ENCODE measurements at regions not wholly inside any gene's neighbourhood (a gene's known extent, or its start where the extent isn't known, plus 50 kb on each side); places are given as distances from the start of the nearest gene placed in this dataset.

DNA sequence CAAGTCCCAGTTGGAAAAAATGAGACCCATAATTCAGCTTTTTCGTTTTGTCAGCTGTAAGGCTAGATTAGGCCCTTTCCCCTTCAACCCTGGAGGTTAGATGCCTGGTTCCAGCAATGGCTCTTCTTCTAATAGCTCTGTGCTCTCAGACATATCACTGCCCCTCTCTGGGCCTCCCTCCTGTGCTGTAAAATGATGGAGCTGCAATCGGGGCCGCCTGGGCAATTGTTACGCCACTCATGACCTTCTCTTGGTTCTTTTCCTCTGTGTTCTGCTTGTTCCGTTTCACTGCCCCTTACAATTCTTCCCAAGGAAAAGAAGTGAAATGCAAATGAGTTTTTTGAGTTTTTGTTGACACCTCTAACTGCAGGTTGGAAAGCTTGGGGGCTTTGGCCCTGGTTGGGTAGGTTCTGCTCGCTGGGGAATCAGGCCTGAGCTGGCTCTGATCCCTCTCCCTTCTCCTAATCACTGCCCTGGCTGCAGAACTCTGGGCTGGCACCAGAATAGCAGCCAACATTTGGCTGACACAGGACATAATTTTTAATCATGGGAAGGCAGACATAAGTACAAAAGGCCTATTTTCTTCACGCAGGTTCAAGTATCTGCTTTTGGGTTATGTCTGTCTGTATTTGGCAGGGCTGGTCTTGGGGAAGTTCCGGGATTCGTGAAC, 110.9 kb downstream of the FOXD1 start:
- TF ChIP-seq, protein P1, sequence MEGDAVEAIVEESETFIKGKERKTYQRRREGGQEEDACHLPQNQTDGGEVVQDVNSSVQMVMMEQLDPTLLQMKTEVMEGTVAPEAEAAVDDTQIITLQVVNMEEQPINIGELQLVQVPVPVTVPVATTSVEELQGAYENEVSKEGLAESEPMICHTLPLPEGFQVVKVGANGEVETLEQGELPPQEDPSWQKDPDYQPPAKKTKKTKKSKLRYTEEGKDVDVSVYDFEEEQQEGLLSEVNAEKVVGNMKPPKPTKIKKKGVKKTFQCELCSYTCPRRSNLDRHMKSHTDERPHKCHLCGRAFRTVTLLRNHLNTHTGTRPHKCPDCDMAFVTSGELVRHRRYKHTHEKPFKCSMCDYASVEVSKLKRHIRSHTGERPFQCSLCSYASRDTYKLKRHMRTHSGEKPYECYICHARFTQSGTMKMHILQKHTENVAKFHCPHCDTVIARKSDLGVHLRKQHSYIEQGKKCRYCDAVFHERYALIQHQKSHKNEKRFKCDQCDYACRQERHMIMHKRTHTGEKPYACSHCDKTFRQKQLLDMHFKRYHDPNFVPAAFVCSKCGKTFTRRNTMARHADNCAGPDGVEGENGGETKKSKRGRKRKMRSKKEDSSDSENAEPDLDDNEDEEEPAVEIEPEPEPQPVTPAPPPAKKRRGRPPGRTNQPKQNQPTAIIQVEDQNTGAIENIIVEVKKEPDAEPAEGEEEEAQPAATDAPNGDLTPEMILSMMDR (IDR thresholded peaks at IDR 0.05; ENCODE audit: control extremely low read depth, extremely low read depth): no peak
- H3K9ac ChIP-seq (ENCODE audit: insufficient read depth in 1 of 2, low read length in 2 of 2): no peak overlapping the region
- DNase-seq (no peak), ATAC-seq (ENCODE audit: insufficient read depth, low FRiP score) (no peak)
- H3K36me3 ChIP-seq (ENCODE audit: control insufficient read depth in 4 of 4, insufficient read depth in 4 of 4, low read length in 4 of 4): no peaks in the 10 kb centered on the region
- no peak overlapping the region for H3K27ac ChIP-seq (ENCODE audit: low read depth in 1 of 2, low read length in 1 of 2)
- peaks cover 0 to 9% (median 0%) of the 10 kb centered on the region in 5 donors for H3K4me1 ChIP-seq (ENCODE audit: control insufficient read depth in 5 of 5, insufficient read depth in 5 of 5, low read length in 5 of 5)
- peaks cover 0 to 5% (median 1%) of the 10 kb centered on the region in 4 donors for H3K9me3 ChIP-seq (ENCODE audit: control insufficient read depth in 4 of 4, insufficient read depth in 3 of 4, low read length in 3 of 4)
- H3K27me3 ChIP-seq (ENCODE audit: control insufficient read depth in 3 of 3, insufficient read depth in 3 of 3, low read length in 2 of 3): peaks cover 5 to 60% (median 6%) of the 10 kb centered on the region in 3 donors
- 67 to 72% methylated on average over 9 of the region's 9 CpGs for WGBS, 2 donors
- no peak overlapping the region for H3K4me3 ChIP-seq

DNA sequence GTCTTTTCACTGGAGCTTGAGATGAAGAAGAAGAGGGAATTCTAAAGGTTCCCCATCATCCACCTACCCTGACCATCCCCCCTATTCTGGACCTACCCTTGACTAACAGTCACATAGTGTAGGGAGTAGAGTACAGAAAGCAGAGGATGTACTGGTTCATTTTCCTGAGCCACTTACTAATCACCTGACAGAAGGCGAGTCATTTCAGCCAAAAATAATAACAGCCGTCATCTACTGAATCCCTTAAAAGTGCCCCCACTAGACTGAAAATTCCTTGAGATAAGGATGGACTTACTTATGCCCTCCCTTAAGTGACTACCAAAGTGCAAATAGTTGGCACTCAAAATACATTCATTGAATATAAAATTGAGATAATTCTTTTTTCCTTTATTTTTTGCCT, 112.2 kb downstream of the FOXD1 start:
- H3K9ac ChIP-seq (ENCODE audit: insufficient read depth in 1 of 2, low read length in 2 of 2): no peak overlapping the region
- H3K4me3 ChIP-seq: no peak overlapping the region
- no peaks in the 10 kb centered on the region for H3K36me3 ChIP-seq (ENCODE audit: control insufficient read depth in 4 of 4, insufficient read depth in 4 of 4, low read length in 4 of 4)
- no peak for ATAC-seq (ENCODE audit: insufficient read depth, low FRiP score)
- H3K27ac ChIP-seq (ENCODE audit: low read depth in 1 of 2, low read length in 1 of 2): no peak overlapping the region
- peaks cover 0 to 5% (median 1%) of the 10 kb centered on the region in 4 donors for H3K9me3 ChIP-seq (ENCODE audit: control insufficient read depth in 4 of 4, insufficient read depth in 3 of 4, low read length in 3 of 4)
- 74 to 82% methylated on average over 2 of the region's 2 CpGs for WGBS, 2 donors
- H3K27me3 ChIP-seq (ENCODE audit: control insufficient read depth in 3 of 3, insufficient read depth in 3 of 3, low read length in 2 of 3): peaks cover 5 to 59% (median 6%) of the 10 kb centered on the region in 3 donors
- TF ChIP-seq, protein P1 (IDR thresholded peaks at IDR 0.05; ENCODE audit: control extremely low read depth, extremely low read depth): no peak
- no peak for DNase-seq
- peaks cover 0 to 9% (median 0%) of the 10 kb centered on the region in 5 donors for H3K4me1 ChIP-seq (ENCODE audit: control insufficient read depth in 5 of 5, insufficient read depth in 5 of 5, low read length in 5 of 5)

DNA sequence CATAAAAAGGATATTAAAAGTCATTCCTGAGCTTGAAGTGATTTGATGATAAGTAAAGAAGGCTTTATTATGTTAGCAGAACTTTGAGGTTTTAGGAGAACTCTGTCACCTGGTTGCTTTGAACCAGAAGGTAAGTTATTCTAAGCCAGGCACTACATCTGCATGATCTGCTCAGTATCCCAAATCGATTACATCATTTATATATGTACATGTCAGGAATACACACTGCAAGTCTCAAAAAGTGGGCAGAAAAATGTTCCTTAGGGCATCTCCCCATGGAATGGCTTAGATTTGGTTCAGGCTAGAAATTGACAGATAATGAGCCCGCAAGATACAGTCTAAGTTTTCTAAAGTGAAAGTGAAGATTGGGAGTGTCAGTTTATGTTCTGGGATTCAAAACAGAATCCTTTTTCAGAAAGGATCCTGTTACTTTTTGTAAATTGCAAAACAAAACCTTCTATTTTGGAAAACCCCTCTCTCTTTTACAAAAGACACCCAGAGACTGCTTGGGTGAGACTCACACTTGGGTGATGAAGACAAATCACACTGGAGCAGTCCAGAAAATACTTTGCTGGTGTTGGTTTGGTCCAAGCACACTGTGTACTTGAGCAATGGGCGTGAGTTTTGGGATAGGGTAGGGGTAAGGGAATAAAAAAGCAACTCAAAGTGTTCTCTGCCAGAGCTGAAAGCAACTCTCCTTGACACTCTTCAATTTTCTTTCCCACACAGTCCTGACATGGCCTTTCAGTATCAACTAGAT, 114.5 kb downstream of the FOXD1 start:
- peaks cover 0 to 3% (median 1%) of the 10 kb centered on the region in 4 donors for H3K9me3 ChIP-seq (ENCODE audit: control insufficient read depth in 4 of 4, insufficient read depth in 3 of 4, low read length in 3 of 4)
- peaks cover 0 to 9% (median 0%) of the 10 kb centered on the region in 5 donors for H3K4me1 ChIP-seq (ENCODE audit: control insufficient read depth in 5 of 5, insufficient read depth in 5 of 5, low read length in 5 of 5)
- H3K27ac ChIP-seq (ENCODE audit: low read depth in 1 of 2, low read length in 1 of 2): no peak overlapping the region
- H3K27me3 ChIP-seq (ENCODE audit: control insufficient read depth in 3 of 3, insufficient read depth in 3 of 3, low read length in 2 of 3): peaks cover 2 to 50% (median 5%) of the 10 kb centered on the region in 3 donors
- WGBS, 2 donors: 79 to 85% methylated on average over 3 of the region's 3 CpGs
- no peaks in the 10 kb centered on the region for H3K36me3 ChIP-seq (ENCODE audit: control insufficient read depth in 4 of 4, insufficient read depth in 4 of 4, low read length in 4 of 4)
- DNase-seq (no peak), ATAC-seq (ENCODE audit: insufficient read depth, low FRiP score) (no peak)
- no peak overlapping the region for H3K4me3 ChIP-seq
- no peak overlapping the region for H3K9ac ChIP-seq (ENCODE audit: insufficient read depth in 1 of 2, low read length in 2 of 2)
- TF ChIP-seq, protein P1 (IDR thresholded peaks at IDR 0.05; ENCODE audit: control extremely low read depth, extremely low read depth): no peak

All from lung (tissue), 11 donors.